ENCODE measurements at regions not wholly inside any gene's neighbourhood (a gene's known extent, or its start where the extent isn't known, plus 50 kb on each side); places are given as distances from the start of the nearest gene placed in this dataset.
"Not testable (repeated sequence)": the region's sequence is repeated elsewhere in the genome, so short reads cannot be mapped to it uniquely, and the experiment has no call there.

GRCh38 chr14:86388216-86388615, 858.3 kb downstream of the FLRT2 start:
- no peak for DNase-seq (ENCODE audit: low read depth)

- DNase-seq (ENCODE audit: low read depth), result no peak
Measured at GRCh38 chr14:86373886-86374285, 843.9 kb downstream of the FLRT2 start.

- DNase-seq (ENCODE audit: low read depth), result no peak
Measured at GRCh38 chr14:86372402-86372801, 842.5 kb downstream of the FLRT2 start.

- no peak for DNase-seq (ENCODE audit: low read depth)
Measured at GRCh38 chr14:86364634-86365033, 834.7 kb downstream of the FLRT2 start.

DNA sequence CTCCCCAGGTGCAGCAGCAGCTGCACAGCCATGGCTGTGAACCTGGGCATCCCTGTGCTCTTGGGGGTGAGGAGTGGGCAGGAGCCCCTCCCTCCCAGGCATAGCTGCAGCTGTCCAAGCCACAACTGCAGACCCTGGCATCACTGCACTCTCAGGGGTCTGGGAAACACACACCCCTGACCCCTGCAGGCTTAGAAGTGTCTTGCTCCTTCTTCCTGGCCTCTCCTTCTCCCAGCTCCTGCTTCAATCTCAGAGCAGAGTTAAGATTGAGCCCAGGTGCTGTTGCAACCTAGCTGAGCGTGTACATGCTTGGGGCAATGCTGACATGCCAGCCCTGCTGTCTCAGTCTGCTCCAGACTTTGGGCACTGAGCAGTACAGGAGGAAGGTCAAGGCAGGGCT, 833.6 kb downstream of the FLRT2 start:
- no peak for DNase-seq (ENCODE audit: low read depth)

GRCh38 chr14:86363047-86363446, 833.1 kb downstream of the FLRT2 start:
- DNase-seq (ENCODE audit: low read depth), result no peak

DNA sequence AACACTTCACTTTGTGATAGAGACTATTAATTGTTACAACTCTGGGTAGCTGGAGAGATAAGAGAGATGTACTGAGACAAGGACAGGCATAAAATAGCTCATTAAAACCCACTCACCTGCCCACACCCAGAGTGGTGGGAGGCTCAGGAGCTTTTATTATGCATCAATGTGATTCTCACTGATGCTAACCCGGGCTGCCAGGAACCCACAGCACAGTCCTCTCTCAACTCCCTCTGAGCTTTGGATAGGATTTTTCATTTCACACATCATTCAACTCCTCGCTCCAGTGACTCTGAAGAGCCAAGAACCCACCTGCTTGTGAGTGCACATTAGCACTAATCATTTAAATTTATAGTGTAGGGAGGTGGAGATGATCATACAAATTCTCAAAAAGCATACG, 827.9 kb downstream of the FLRT2 start:
- no peak for DNase-seq (ENCODE audit: low read depth)

GRCh38 chr14:86357119-86357518, 827.2 kb downstream of the FLRT2 start:
- DNase-seq (ENCODE audit: low read depth), result no peak

- no peak for DNase-seq (ENCODE audit: low read depth)
Measured at GRCh38 chr14:86346818-86347384, 817.0 kb downstream of the FLRT2 start.

- DNase-seq (ENCODE audit: low read depth), result no peak
Measured at GRCh38 chr14:86334355-86334754, 804.4 kb downstream of the FLRT2 start.

DNA sequence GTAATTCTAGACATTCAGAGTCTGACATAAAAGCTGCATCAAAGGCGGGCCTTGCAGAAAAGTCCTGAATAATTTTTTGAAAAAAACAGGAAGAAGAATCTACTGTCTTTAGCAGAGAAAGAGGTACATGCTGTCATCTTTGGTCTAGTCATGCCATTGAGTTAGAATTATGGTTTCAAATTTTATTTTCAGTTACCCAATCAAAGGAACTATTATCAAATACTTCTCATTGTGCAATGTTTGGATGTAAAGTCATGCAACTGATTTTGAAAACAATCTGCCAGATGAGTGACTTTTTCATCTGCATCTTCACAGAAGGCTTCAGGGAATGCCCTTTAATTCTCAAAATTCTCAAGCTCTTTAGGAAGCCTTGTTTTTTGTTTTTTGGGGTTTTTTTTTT, 803.5 kb downstream of the FLRT2 start:
- DNase-seq (ENCODE audit: low read depth), result no peak

- DNase-seq (ENCODE audit: low read depth), result no peak
Measured at GRCh38 chr14:86331341-86331740, 801.4 kb downstream of the FLRT2 start.

- DNase-seq (ENCODE audit: low read depth), result no peak
Measured at GRCh38 chr14:86321151-86321550, 791.2 kb downstream of the FLRT2 start.

DNA sequence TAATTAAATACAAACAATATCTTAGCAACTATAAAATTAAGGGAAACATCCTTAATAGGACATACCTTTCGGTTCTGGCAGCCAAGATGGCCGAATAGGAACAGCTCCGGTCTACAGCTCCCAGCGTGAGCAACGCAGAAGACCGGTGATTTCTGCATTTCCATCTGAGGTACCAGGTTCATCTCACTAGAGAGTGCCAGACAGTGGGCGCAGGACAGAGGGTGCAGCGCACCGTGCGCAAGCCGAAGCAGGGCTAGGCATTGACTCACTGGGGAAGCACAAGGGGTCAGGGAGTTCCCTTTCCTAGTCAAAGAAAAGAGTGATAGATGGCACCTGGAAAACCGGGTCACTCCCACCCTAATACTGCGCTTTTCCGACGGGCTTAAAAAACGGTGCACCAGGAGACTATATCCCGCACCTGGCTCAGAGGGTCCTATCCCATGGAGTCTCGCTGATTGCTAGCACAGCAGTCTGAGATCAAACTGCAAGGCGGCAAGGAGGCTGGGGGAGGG, 782.3 kb downstream of the FLRT2 start:
- DNase-seq (ENCODE audit: low read depth), result not testable (repeated sequence)

DNA sequence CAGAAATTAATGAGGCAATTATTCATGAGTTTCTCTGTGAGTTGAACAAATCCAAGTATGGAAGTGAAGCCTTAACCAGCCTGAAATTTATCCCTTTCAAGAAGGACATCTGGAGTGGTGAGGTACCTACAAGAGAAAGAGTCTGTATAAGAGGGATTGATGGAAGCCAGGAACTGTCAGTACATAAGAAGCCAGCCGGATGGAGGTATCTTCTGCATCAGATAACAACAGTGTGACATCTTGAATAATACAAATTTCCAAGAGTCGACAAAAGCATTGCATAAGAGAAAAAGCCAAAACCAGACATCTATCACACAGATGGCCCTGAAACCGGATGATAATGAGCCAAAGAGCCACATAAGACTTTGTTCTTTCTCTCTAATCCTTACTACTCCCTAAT, 781.2 kb downstream of the FLRT2 start:
- DNase-seq (ENCODE audit: low read depth), result no peak

DNA sequence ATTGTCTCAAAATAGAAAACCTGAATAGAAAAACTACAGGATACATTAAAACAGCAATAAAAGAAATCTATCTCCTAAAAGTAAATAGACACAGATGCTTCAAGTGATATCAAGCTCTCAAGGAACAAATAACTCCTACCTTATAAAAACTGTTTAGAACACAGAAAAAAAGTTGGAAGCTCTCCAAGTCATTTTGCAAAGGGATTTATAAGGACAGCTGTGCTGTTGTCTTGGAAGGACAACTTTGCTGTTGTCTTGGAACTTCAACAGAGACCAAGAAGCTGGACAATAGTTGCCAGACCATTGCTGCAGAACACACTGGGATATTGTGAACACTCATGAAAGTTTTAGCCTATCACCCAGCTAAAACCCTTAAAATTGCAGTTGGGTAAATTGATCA, 780.7 kb downstream of the FLRT2 start:
- no peak for DNase-seq (ENCODE audit: low read depth)

DNA sequence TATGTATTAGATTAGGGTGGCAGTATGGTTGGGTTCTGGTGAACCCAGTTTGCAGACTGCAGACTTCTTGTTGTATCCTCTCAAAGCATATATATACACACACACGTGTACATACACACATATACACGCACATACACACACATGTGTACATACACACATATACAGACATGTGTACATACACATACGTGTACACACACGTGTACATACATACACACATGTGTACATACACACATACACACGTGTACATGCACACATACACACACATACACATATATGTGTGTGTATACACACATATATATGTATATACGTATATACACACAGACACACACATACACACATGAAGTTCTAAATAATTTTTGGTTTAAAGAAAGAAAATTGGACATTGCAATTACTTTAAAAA, 780.2 kb downstream of the FLRT2 start:
- no peak for DNase-seq (ENCODE audit: low read depth)

DNA sequence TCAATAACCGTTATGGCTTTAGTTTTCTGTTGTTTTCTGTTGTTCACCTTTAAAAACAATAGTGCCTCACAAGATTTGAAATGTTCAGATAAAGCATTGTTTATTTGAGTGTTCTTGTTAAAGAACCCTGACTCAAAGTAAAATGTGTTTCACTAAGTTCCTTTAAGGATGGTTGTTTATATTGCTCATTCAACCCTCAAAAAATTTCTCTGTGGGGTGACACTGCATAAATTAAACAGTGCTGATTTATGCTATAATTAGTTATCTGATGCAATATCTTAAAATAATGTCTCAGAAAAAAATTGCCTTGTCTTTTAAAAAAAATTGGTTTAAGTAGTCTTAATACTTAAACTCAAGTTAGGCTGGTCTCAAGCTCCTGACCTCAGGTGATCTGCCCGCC, 775.1 kb downstream of the FLRT2 start:
- no peak for DNase-seq (ENCODE audit: low read depth)

- no peak for DNase-seq (ENCODE audit: low read depth)
Measured at GRCh38 chr14:86299994-86300393, 770.0 kb downstream of the FLRT2 start.

DNA sequence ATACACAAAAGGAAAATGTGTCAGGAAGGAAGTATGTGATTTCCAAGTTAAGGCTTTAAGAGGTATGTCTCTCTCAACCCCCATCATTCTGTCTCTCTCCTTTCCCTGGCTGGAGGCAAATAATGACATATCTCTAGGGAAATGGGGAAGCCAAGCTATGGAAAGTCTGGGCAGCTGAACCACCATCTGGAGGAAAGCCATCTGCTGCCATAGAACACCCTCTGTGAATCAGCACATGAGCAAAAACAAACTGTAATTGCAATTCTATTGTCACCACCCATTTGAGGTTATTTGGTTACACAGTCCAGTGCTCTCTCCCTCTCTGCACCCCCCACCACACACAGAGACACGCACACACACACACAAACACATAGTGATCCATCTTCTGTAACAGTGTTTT, 766.2 kb downstream of the FLRT2 start:
- DNase-seq (ENCODE audit: low read depth), result no peak

DNA sequence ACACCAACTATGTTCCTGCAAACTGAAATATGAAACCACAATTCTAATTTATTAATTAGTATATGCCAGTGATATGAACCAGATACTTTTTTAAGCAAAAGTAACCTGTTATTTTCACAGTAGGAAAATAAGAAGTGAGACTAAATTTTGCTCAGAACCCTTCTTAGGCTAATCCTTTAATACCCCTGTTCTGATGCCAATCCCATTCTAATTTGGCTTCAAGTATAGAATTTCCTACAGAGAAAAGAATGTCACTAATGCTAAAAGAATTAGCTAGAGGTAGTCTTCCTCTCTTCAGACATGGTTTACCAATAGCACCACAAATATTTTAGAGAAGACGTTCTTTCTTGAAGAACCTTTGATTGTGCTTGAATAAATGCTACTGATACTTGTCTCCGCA, 758.4 kb downstream of the FLRT2 start:
- DNase-seq (ENCODE audit: low read depth), result no peak

- no peak for DNase-seq (ENCODE audit: low read depth)
Measured at GRCh38 chr14:86279405-86279804, 749.5 kb downstream of the FLRT2 start.

GRCh38 chr14:86257973-86258372, 728.0 kb downstream of the FLRT2 start:
- DNase-seq (ENCODE audit: low read depth), result no peak

DNA sequence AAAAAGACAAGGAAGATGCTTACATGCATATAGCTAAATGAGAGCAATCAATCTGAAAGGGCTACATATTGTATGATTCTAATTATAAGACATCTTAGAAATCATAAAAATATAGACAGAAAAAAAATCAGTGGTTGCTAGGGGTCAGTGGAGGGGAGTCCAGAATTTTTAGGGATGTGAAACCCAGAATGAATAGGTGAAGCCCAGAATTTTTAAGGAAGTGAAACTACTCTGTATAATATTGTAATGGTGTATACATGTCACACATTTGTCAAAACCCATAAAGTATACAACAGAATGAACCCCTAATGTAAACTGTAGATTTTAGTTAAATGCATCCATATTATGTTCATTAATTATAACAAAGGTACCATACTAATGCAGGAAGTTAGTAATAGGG, 713.2 kb downstream of the FLRT2 start:
- DNase-seq (ENCODE audit: low read depth), result no peak

- no peak for DNase-seq (ENCODE audit: low read depth)
Measured at GRCh38 chr14:86237733-86238132, 707.8 kb downstream of the FLRT2 start.
